ENCODE measurements at regions not wholly inside any gene's neighbourhood (a gene's known extent, or its start where the extent isn't known, plus 50 kb on each side); places are given as distances from the start of the nearest gene placed in this dataset.
"Not testable (repeated sequence)": the region's sequence is repeated elsewhere in the genome, so short reads cannot be mapped to it uniquely, and the experiment has no call there.

GRCh38 chr3:8266730-8267131 is 234.9 kb upstream of the LMCD1 start:
- DNase-seq = no peak

DNA sequence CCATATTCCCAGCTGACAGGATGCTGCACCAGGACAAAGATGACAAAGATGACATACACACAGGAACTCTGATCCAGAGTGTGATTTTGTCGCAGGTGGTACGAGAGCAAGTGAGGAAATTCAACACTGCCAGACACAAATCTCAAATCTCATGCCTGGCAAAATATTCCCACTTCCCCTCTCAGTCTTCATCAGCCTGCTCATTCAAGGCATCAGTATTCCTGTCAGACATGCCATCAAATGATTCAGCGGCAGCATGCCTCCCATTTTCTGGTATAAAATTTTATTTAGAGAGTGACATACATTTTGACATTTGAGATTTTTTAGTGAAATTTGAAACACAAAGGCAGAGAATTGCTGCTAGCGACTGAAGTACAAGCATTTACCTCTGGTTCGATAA is 228.1 kb upstream of the LMCD1 start:
- no peak for DNase-seq

GRCh38 chr3:8276056-8276455 is 225.6 kb upstream of the LMCD1 start:
- DNase-seq = no peak

- DNase-seq = no peak
These were observed 225.1 kb upstream of the LMCD1 start for GRCh38 chr3:8276506-8276905.

DNA sequence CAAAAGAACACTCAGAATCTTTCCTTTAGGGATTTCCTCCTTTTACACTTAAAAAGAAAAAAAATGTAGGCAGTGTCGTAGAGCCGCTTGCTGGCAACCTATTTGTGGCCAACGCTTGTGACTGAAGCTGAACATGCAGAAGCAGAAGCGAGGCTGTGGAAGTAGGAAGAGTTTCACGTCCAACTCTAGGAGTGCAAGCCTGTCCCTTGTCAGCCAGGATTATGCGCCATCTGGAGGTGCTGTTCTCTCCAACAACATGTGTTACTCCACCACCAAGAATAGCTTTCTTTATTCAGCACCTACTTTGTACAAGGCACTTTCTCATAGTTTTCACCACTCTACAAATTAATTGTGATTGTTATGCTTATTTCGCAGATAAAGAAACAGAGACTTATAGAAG is 223.2 kb upstream of the LMCD1 start:
- no peak for DNase-seq

DNA sequence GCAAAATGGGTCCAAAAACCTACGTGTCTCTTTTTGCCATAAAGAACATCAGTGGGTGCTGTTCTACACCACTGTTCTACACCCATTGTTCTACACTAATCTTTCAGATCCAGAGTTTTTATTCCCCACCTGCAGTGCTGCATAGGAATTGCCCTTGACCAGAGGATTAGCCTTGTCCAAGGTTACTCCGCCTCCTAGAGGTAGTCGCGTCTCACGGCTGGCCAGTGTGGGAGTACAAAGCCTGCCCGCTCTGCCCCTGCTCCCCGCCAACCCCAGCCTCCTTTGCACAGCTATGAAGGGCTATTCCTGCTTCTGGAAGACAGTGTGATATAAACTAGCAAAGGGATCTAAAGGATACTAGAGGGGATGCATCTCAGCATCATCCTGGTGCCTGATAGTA is 222.1 kb upstream of the LMCD1 start:
- no peak for DNase-seq

DNA sequence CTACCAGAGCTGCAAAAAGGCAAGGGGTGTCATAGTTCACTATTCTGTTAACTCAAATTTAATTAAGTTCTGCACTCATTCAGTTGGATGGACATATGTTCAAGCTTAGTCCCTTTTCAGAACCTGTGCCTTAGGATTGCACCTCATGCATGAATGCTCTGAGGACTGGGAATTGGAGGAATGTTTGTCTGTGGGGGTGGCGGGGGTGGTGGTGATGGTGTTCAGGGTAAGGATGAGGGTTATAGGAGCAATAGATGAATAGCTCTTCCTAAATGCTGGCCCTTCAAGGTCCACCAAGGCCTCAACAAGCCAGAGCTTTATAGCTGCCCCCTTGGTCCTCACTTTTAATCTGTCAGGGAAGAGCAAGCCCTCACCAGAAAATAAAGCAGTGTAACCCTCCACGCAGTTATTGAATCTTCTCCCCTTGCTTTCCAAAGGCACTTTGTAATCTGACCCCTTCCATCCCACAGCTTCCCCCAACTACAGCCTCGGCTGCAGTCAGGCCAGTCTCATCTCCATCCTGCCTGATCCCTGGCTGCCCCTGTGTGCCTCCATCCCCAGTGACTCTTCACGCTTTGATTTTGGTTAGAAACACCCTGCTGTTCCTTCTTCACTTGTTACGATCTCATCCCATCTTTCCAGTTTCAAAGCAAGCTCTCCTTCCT is 221.6 kb upstream of the LMCD1 start:
- no peak for DNase-seq

GRCh38 chr3:8282541-8283165 is 219.0 kb upstream of the LMCD1 start:
- DNase-seq = no peak

GRCh38 chr3:8283193-8283592 is 218.4 kb upstream of the LMCD1 start:
- no peak for DNase-seq

- no peak for DNase-seq
These were observed 215.5 kb upstream of the LMCD1 start for GRCh38 chr3:8286086-8286485.

DNA sequence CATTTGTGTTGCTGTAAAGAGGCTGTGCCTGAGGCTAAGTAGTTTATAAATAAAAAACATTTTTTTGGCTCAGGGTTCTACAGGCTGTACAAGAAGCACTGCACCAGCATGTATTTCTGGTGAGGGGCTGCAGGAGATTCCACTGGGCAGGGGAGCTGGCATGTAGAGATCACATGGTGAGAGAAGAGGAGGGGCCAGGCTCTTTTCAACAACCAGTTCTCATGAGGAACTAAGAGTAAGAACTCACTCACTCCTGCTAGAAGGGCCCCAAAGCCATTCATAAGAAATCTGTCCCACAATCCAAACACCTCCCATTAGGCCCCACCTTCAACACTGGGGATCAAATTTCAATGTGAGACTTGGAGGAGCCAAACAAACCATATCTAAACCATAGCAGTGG is 214.9 kb upstream of the LMCD1 start:
- DNase-seq = no peak

DNA sequence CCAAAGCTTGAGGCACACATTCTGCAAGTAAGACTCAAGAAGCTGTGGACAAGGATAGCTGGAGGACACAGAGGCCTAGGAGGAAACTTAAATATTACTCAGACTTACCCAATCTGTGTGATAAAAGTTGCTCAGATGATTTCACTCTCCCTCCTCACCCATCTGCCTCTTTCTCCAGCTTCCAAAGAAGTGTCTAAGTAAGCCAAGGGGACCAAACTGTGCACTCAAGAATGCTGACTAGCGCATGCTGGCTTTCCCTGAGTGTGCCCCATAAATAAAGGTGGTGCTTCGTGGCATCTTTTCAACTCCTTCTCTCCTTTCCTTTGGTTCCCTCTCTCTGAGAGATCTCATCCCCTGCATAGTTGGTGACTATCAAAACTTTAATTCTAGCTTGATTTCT is 211.0 kb upstream of the LMCD1 start:
- DNase-seq = no peak

DNA sequence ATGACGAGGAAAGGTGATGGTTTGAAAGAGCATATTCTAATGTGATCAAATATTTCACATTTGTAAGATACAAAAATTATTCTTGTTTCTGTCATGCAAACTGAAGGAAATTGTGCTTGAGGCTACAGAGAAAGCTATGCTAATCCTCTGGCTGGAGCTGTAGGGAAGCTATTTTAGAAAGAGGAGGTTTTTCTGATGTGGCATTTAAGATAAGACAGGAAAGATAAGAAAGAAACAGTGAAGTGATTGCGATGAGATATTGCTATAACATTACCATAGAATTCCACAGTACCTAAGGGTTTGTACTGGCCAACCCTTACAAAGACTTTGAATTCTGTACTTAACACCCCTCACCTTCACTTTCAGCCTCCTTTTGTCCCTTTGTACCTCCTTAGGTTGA is 205.2 kb upstream of the LMCD1 start:
- no peak for DNase-seq

DNA sequence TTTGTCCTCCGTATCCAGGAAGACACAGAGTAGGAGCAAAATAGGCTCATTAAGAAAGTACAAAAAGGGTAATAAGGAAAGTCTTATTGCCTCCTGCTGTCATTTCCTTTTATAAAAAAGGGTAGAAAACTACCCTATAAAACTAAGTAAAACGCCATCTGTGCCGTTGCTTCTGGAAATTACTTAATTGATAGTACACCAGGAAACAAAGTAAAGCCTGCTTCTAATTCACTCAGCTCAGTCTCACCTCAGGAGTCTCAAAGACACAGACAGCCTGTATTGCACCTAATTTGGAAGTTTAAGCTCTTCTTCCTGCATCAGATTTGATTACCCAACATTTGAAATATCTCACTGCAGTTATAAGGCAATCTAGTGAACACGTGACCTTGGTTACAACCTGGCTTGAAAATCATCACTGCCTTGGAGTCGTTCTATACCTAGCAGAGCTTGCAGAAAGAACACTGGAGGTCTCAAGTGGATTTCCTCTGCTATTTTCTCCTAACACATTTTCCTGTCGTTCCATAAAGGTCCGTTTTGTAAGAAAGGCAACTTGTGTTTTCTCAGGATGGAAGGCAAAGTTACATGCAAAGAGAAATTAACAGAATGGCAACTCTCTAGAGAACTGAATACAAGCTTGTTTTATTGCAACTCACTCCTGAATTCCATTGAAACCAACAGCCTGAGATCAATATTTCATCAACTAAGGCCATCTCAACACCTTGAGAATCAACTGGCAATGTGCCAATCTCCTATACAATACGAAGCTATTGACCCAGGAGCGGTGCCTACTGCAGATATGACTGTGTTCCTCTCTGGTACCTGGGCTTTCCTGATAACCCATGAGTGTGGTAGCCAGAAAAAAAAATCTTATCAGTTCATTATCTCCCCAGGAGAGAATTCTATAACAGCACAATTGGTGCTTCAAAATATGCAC is 203.3 kb upstream of the LMCD1 start:
- no peak for DNase-seq

- peak; percentile 11 for DNase-seq
These were observed 199.5 kb upstream of the LMCD1 start for GRCh38 chr3:8301977-8302735.

DNA sequence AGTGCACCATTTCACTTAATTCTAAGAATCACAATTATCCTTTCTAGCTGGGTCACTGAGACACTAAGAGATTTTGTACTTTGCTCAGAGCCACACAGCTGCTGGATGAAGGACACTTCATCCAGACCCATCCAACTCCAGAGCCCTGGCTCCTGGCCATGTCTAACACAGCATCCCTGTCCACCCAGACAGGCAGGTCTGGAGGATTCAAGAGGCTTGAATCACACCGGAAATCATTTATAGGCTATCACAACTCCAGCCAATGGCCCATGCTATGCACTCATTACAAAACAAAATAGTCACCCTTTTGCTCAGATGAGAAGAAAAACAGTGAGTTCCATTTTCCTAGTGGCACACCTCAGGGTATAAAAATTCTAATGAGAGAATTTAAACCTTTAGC is 198.2 kb upstream of the LMCD1 start:
- DNase-seq = no peak

DNA sequence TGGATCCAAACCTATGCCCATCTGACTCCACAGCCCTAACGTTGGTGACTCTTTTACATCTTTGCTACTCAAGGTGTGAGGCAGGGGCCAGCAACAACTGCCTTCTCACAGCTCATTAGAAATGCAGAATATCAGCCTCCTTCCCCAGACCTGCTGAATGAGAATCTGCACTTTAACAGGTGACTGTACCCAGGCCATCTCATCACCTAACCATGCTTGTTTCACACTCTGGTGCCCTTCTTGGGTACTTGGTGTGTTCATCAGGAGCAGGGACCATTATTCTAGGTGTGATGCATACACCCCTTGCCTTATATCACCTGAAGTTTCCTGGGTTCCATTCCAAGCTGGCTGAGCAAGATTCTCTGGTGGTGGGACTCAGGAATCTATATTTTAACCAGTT is 196.3 kb upstream of the LMCD1 start:
- DNase-seq = no peak

DNA sequence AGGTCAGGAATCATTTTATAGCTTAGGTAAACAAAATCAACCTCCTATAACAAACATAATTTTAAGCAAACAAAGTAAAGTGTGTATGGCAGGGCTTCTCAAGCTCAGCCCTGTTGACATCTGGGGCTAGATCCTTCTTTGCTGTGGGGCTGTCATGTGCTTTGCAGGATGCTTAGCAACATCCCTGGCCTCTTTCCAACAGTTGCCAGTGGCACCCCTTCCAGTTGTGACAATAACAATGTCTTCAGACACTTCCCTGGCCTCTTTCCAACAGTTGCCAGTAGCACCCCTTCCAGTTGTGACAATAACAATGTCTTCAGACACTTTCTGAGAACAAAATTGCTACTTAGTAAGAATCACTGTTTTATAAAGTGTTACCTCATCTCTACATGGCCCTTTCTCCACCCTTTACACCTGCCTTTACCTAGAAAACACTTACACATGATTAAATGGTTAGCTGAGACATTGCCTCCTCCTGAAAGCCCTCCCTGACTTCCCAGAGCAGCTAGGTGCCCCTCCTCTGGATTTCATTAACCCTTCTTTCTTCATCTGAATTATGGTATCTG is 194.0 kb upstream of the LMCD1 start:
- DNase-seq = no peak

DNA sequence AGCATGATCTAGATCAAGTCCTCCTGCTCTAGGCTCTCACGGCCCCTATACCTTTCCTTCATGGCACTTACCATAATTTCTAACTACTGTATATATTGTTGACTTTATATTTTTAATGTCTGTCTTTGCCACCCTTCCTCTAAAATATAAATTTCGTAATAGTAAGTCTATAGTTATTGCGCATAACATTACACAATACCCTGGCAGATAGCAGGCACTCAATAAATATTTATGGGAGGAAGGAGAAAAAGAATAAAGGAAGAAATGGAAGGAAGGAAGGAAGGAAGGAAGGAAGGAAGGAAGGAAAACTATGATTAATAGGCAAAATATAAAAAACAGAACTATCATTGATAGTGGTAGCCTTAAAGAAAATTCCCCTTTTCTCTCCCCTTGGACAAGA is 190.3 kb upstream of the LMCD1 start:
- DNase-seq = no peak

DNA sequence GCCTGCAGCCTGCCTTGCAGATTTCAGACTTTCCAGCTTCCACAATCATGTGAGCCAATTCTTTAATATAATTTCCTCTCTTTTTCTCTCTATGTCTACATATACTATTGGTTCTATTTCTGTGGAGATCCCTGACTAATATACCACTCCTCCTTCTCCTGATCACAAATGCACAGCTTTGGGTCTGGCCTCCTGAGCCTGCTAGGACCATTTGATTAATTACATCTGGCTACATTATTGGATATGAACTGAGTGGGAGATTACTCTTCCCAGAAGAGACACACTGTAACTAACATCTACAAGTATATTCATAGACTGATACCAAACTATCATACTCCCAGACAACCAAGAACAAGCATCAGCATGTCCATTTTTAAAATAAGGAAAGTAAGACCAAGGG is 188.9 kb upstream of the LMCD1 start:
- no peak for DNase-seq

GRCh38 chr3:8313560-8314267 is 187.9 kb upstream of the LMCD1 start:
- DNase-seq = no peak

DNA sequence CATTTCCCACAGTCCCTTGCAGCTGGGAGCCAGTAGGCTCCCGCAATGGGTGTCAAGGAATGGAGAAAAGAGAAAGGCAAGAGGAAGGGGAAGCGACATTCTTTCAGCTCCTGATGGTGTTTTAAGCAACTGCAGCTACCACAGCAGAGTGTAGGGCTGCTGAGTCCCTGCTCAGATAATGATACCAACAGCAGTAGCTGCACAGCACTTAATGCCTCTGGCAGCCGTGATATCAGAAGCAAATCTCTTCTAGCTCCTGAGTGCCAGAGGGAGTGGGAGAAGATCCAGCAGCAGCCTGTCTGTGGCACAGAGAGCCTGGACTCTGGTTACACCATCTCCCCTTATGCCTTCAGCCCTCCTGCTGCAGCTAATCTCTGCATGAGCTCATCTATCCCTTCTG is 186.1 kb upstream of the LMCD1 start:
- not testable (repeated sequence) for DNase-seq
